Nephron progenitor cell (in vitro differentiated cells): ENCODE measurements at regions not wholly inside any gene's neighbourhood (a gene's known extent, or its start where the extent isn't known, plus 50 kb on each side); places are given as distances from the start of the nearest gene placed in this dataset.
"Not testable (repeated sequence)": the region's sequence is repeated elsewhere in the genome, so short reads cannot be mapped to it uniquely, and the experiment has no call there.

ENCODE experiments used
- DNase-seq: peaks from one replicate; pipeline ENCODE4 v3.0.0; 2021
- H3K27ac Mint-ChIP-seq: 2 replicates; pipeline ENCODE4 v1.8.0; 2021; ENCODE audit warnings: mild to moderate bottlenecking, moderate library complexity, mixed read lengths
- H3K27me3 Mint-ChIP-seq: 2 replicates; pipeline ENCODE4 v1.8.0; 2021; ENCODE audit warnings: mild to moderate bottlenecking, low read depth, mixed read lengths; ENCODE audit not compliant: poor library complexity
- H3K36me3 Mint-ChIP-seq: 2 replicates; pipeline ENCODE4 v1.8.0; 2021; ENCODE audit warnings: low read depth, mixed read lengths
- H3K4me1 Mint-ChIP-seq: 2 replicates; pipeline ENCODE4 v1.8.0; 2021; ENCODE audit warnings: mixed read lengths
- H3K4me3 Mint-ChIP-seq: 2 replicates; pipeline ENCODE4 v1.8.0; 2021; ENCODE audit warnings: mild to moderate bottlenecking, moderate library complexity, mixed read lengths
- H3K9me3 Mint-ChIP-seq: 2 replicates; pipeline ENCODE4 v1.8.0; 2021; ENCODE audit warnings: mild to moderate bottlenecking, moderate library complexity, mixed read lengths
- TF ChIP-seq, protein P1 (sequence below): fragments of 200-600 bp; sonication (generic); IDR thresholded peaks from 2 replicates; pipeline ENCODE4 v1.5.0; 2021; ENCODE audit warnings: antibody characterized with exemption

GRCh38 chr1:242673652-242674051, 149.2 kb upstream of the PLD5 start:
- TF ChIP-seq, protein P1, sequence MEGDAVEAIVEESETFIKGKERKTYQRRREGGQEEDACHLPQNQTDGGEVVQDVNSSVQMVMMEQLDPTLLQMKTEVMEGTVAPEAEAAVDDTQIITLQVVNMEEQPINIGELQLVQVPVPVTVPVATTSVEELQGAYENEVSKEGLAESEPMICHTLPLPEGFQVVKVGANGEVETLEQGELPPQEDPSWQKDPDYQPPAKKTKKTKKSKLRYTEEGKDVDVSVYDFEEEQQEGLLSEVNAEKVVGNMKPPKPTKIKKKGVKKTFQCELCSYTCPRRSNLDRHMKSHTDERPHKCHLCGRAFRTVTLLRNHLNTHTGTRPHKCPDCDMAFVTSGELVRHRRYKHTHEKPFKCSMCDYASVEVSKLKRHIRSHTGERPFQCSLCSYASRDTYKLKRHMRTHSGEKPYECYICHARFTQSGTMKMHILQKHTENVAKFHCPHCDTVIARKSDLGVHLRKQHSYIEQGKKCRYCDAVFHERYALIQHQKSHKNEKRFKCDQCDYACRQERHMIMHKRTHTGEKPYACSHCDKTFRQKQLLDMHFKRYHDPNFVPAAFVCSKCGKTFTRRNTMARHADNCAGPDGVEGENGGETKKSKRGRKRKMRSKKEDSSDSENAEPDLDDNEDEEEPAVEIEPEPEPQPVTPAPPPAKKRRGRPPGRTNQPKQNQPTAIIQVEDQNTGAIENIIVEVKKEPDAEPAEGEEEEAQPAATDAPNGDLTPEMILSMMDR = no peak
- peaks cover 6% of the 10 kb centered on the region for H3K27me3 Mint-ChIP-seq
- peaks cover 15% of the 10 kb centered on the region for H3K4me1 Mint-ChIP-seq
- H3K9me3 Mint-ChIP-seq = no peaks in the 10 kb centered on the region
- no peaks in the 10 kb centered on the region for H3K36me3 Mint-ChIP-seq
- DNase-seq = no peak
- no peak overlapping the region for H3K27ac Mint-ChIP-seq
- no peak overlapping the region for H3K4me3 Mint-ChIP-seq

- not testable (repeated sequence) for H3K27ac Mint-ChIP-seq, H3K9me3 Mint-ChIP-seq
These were observed 148.7 kb upstream of the PLD5 start for GRCh38 chr1:242673165-242673564.

GRCh38 chr1:242670019-242670418, 145.5 kb upstream of the PLD5 start:
- Mint-ChIP-seq H3K4me3 (no peak overlapping the region), H3K27ac (no peak overlapping the region), H3K4me1 (peaks cover 15% of the 10 kb centered on the region), H3K36me3 (no peaks in the 10 kb centered on the region), H3K9me3 (no peaks in the 10 kb centered on the region), H3K27me3 (peaks cover 12% of the 10 kb centered on the region)
- TF ChIP-seq, protein P1 = no peak
- no peak for DNase-seq

More at GRCh38 chr1:242673165-242673564, 148.7 kb upstream of the PLD5 start:
- not testable (repeated sequence) for H3K36me3 Mint-ChIP-seq, H3K27me3 Mint-ChIP-seq, H3K4me3 Mint-ChIP-seq
- DNase-seq = peak; percentile 6
- H3K4me1 Mint-ChIP-seq = peaks cover 15% of the 10 kb centered on the region

GRCh38 chr1:242662886-242663285, 138.4 kb upstream of the PLD5 start:
- Mint-ChIP-seq H3K36me3 (no peaks in the 10 kb centered on the region), H3K27me3 (peaks cover 22% of the 10 kb centered on the region), H3K4me1 (no peaks in the 10 kb centered on the region), H3K9me3 (no peaks in the 10 kb centered on the region), H3K4me3 (no peak overlapping the region), H3K27ac (no peak overlapping the region)
- TF ChIP-seq, protein P1 = no peak
- DNase-seq = no peak

GRCh38 chr1:242653772-242654171, 129.3 kb upstream of the PLD5 start:
- not testable (repeated sequence) for DNase-seq, H3K4me3 Mint-ChIP-seq, H3K4me1 Mint-ChIP-seq, H3K9me3 Mint-ChIP-seq, H3K27ac Mint-ChIP-seq, H3K36me3 Mint-ChIP-seq
- H3K27me3 Mint-ChIP-seq = peaks cover 36% of the 10 kb centered on the region

DNA sequence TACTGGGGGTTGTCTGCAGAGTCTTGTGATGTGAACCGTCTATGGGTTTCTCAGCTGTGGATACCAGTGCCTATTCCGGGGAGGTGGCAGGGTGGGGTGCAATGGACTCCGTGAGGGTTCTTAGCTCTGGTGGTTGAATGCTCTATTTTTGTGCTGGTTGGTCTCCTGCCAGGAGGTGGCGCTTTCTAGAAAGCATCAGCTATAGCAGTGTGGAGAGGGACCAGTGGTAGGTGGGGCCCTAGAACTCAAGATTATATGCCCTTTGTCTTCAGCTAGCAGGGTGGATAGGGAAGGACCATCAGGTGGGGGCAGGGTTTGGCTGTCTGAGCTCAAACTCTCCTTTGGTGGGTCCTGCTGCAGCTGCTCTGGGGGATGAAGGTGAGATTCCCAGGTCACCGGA, 127.3 kb upstream of the PLD5 start:
- no peaks in the 10 kb centered on the region for H3K36me3 Mint-ChIP-seq
- TF ChIP-seq, protein P1 = peak; percentile 31

GRCh38 chr1:242641461-242641860, 117.0 kb upstream of the PLD5 start:
- Mint-ChIP-seq H3K4me1 (no peaks in the 10 kb centered on the region), H3K27ac (no peak overlapping the region), H3K9me3 (no peaks in the 10 kb centered on the region), H3K27me3 (peaks cover 39% of the 10 kb centered on the region), H3K4me3 (no peak overlapping the region), H3K36me3 (no peaks in the 10 kb centered on the region)
- no peak for DNase-seq
- TF ChIP-seq, protein P1 = no peak

More for the DNA sequence above, 127.3 kb upstream of the PLD5 start:
- peak; percentile 22 for DNase-seq
- no peaks in the 10 kb centered on the region for H3K4me1 Mint-ChIP-seq
- no peak overlapping the region for H3K27ac Mint-ChIP-seq
- H3K27me3 Mint-ChIP-seq = peaks cover 37% of the 10 kb centered on the region
- H3K9me3 Mint-ChIP-seq = no peaks in the 10 kb centered on the region
- H3K4me3 Mint-ChIP-seq = no peak overlapping the region
